Ovary (tissue), 7 donors: ENCODE measurements at regions not wholly inside any gene's neighbourhood (a gene's known extent, or its start where the extent isn't known, plus 50 kb on each side); places are given as distances from the start of the nearest gene placed in this dataset.
"Not testable (repeated sequence)": the region's sequence is repeated elsewhere in the genome, so short reads cannot be mapped to it uniquely, and the experiment has no call there.

ENCODE experiments used
- DNase-seq, 5 donors: peaks; one replicate each; pipeline ENCODE4 v3.0.0-alpha.2; 2019 to 2020
- H3K27ac ChIP-seq, 2 donors: fragments of 200-600 bp; one replicate each; pipeline versions ENCODE4 v1.5.1 to v1.8.0; 2019 to 2022
- H3K27me3 ChIP-seq: fragments of 200-600 bp; one replicate; pipeline ENCODE4 v1.8.0; 2022
- H3K36me3 ChIP-seq: fragments of 200-600 bp; sonication (generic); one replicate; pipeline ENCODE4 v1.5.1; 2019
- H3K4me1 ChIP-seq: one replicate; pipeline ENCODE4 v1.8.1; 2013; ENCODE audit warnings: mild to moderate bottlenecking, moderate library complexity; ENCODE audit not compliant: insufficient read depth
- H3K4me3 ChIP-seq: fragments of 200-600 bp; sonication (generic); one replicate; pipeline ENCODE4 v1.5.1; 2017
- H3K9me3 ChIP-seq, 2 donors: fragments of 200-600 bp in 1 of 2; sonication (generic) in 1 of 2; one replicate each; pipeline versions ENCODE4 v1.5.1 to v1.8.1; 2013 to 2019; ENCODE audit warnings: mild to moderate bottlenecking in 1 of 2, moderate library complexity in 1 of 2
- CTCF ChIP-seq, 3 donors: fragments of 450-650 bp in 2 of 3; fragments of 200-600 bp in 1 of 3; IDR thresholded peaks; one replicate each; pipeline versions ENCODE4 v1.5.1 to v1.8.0; 2016 to 2022; ENCODE audit warnings: antibody characterized with exemption in 3 of 3, mild to moderate bottlenecking in 1 of 3
- EP300 ChIP-seq: sonication (generic); formaldehyde crosslinking; IDR thresholded peaks from one replicate; pipeline ENCODE4 v1.6.1; 2017; ENCODE audit warnings: antibody characterized with exemption
- POLR2A ChIP-seq: fragments of 450-650 bp; IDR thresholded peaks from one replicate; pipeline ENCODE4 v1.6.1; 2017; ENCODE audit warnings: antibody characterized with exemption, mild to moderate bottlenecking, moderate library complexity
- WGBS, 3 donors: extraction: QIAGEN DNeasy Blood & Tissue Kit in 1 of 3; methylation state at CpG; one replicate each; pipeline versions ENCODE4 v1.1.5 to v1.1.7; 2013 to 2017; 5-methylcytosine and 5-hydroxymethylcytosine counted together
- intact Hi-C, 4 donors: fragments of 100-400 bp; cut with DNase I; formaldehyde crosslinking; loops; one replicate each; pipeline versions ENCODE4 v1.11.0 to v1.15.1; 2022 to 2023
- donor health status: DM: no; HTN: no; CAD: no; lungs with moderate emphysema.
- donor health status: DM: no; HTN: no; CAD: no.
- donor health status: Bipolar disorder and iron deficiency.
- donor health status: DM: no; HTN: no; CAD: no.
- donor health status: DM: yes; HTN: yes; CAD: no.

- no peak overlapping the region for H3K27ac ChIP-seq
- no peak for DNase-seq
- H3K4me3 ChIP-seq = no peak overlapping the region
- H3K9me3 ChIP-seq = no peaks in the 10 kb centered on the region
- intact Hi-C loops = no loop called here
- H3K36me3 ChIP-seq = no peaks in the 10 kb centered on the region
- no peak for TF ChIP-seq CTCF (IDR thresholded peaks at IDR 0.05)
- TF ChIP-seq EP300 = no peak
- TF ChIP-seq POLR2A = no peak
- H3K27me3 ChIP-seq = no peaks in the 10 kb centered on the region
- 85 to 93% (median 86%) methylated on average over 1 of the region's 1 CpG for WGBS, 3 donors
- no peaks in the 10 kb centered on the region for H3K4me1 ChIP-seq
Observed at GRCh38 chr9:82761027-82761426, 301.9 kb downstream of the RASEF start.

- Histone ChIP-seq H3K4me3 (no peak overlapping the region), H3K4me1 (no peaks in the 10 kb centered on the region), H3K27me3 (no peaks in the 10 kb centered on the region), H3K9me3 (no peaks in the 10 kb centered on the region), H3K36me3 (no peaks in the 10 kb centered on the region), H3K27ac (no peak overlapping the region)
- WGBS, 3 donors = 89 to 96% (median 94%) methylated on average over 3 of the region's 3 CpGs
- TF ChIP-seq CTCF (IDR thresholded peaks at IDR 0.05) (no peak), EP300 (no peak), POLR2A (no peak)
- intact Hi-C loops = no loop called here
- no peak for DNase-seq
Observed at GRCh38 chr9:82761956-82762355, 301.0 kb downstream of the RASEF start.

GRCh38 chr9:82763656-82764055 lies 299.3 kb downstream of the RASEF start:
- no peaks in the 10 kb centered on the region for H3K9me3 ChIP-seq
- intact Hi-C loops = no loop called here
- no peak for DNase-seq
- H3K27ac ChIP-seq = no peak overlapping the region
- WGBS, 3 donors = 26 to 32% (median 27%) methylated on average over 3 of the region's 3 CpGs
- TF ChIP-seq POLR2A (no peak), CTCF (IDR thresholded peaks at IDR 0.05) (no peak), EP300 (no peak)
- H3K4me3 ChIP-seq = no peak overlapping the region
- no peaks in the 10 kb centered on the region for H3K36me3 ChIP-seq
- no peaks in the 10 kb centered on the region for H3K4me1 ChIP-seq
- no peaks in the 10 kb centered on the region for H3K27me3 ChIP-seq

- H3K36me3 ChIP-seq = no peaks in the 10 kb centered on the region
- intact Hi-C loops = no loop called here
- no peaks in the 10 kb centered on the region for H3K27me3 ChIP-seq
- H3K9me3 ChIP-seq = no peaks in the 10 kb centered on the region
- no peaks in the 10 kb centered on the region for H3K4me1 ChIP-seq
- DNase-seq = no peak
- WGBS, 3 donors = 71 to 79% (median 76%) methylated on average over 5 of the region's 5 CpGs
- TF ChIP-seq CTCF (IDR thresholded peaks at IDR 0.05) (no peak), POLR2A (no peak), EP300 (no peak)
- no peak overlapping the region for H3K4me3 ChIP-seq
- no peak overlapping the region for H3K27ac ChIP-seq
Observed at GRCh38 chr9:82764061-82764668, 298.8 kb downstream of the RASEF start.

GRCh38 chr9:82774707-82775231 lies 288.2 kb downstream of the RASEF start:
- DNase-seq, H3K9me3 ChIP-seq, H3K36me3 ChIP-seq, H3K27me3 ChIP-seq, H3K27ac ChIP-seq, H3K4me1 ChIP-seq, intact Hi-C loops, H3K4me3 ChIP-seq: not testable (repeated sequence)
- 74 to 83% (median 79%) methylated on average over 20 of the region's 20 CpGs for WGBS, 3 donors
